ENCODE measurements at regions not wholly inside any gene's neighbourhood (a gene's known extent, or its start where the extent isn't known, plus 50 kb on each side); places are given as distances from the start of the nearest gene placed in this dataset.

GRCh38 chr2:45132551-45132950, 123.3 kb upstream of the SIX2 start:
- TF ChIP-seq EZH2 (IDR thresholded peaks at IDR 0.05; ENCODE audit: low read length), result no peak
- no peak for TF ChIP-seq CTCF (optimal IDR thresholded peaks at IDR 0.05 in 1 of 3, IDR thresholded peaks at IDR 0.05 in 1 of 3, conservative IDR thresholded peaks at IDR 0.05 in 1 of 3; ENCODE audit: extremely low read depth in 1 of 3, insufficient read depth in 2 of 3, low read length in 3 of 3)
- no peaks in the 10 kb centered on the region for H3K9me3 ChIP-seq (ENCODE audit: control insufficient read depth, low read depth, low read length)
- DNase-seq (ENCODE audit: low read depth, low spot score), result no peak
- H4K20me1 ChIP-seq (ENCODE audit: control insufficient read depth, extremely low read depth, insufficient read depth, low read length), result no peaks in the 10 kb centered on the region
- no peak overlapping the region for H3K4me2 ChIP-seq (ENCODE audit: control insufficient read depth, extremely low read depth, insufficient read depth, low read depth, low read length)
- no peaks in the 10 kb centered on the region for H3K36me3 ChIP-seq (ENCODE audit: control insufficient read depth in 2 of 2, extremely low read depth in 1 of 2, insufficient read depth in 2 of 2, low read length in 2 of 2)
- H3K9me1 ChIP-seq (ENCODE audit: control insufficient read depth, extremely low read depth, insufficient read depth, low read length), result no peaks in the 10 kb centered on the region
- dilution Hi-C loops (cut with MboI; ENCODE audit: extremely low pct_ligation_motif_present, low sequenced_read_pairs), result no loop called here
- no peak overlapping the region for H3K27ac ChIP-seq (ENCODE audit: control insufficient read depth, insufficient read depth, low read length)
- no peaks in the 10 kb centered on the region for H3K79me2 ChIP-seq (ENCODE audit: control insufficient read depth, insufficient read depth, low read length)
- no peak overlapping the region for H3K9ac ChIP-seq (ENCODE audit: control insufficient read depth, extremely low read depth, insufficient read depth, low read length)
- no peak overlapping the region for H3K4me3 ChIP-seq (ENCODE audit: control insufficient read depth in 2 of 3, extremely low read depth in 1 of 3, insufficient read depth in 2 of 3, low read depth in 1 of 3, low read length in 3 of 3)
- no peak for FAIRE-seq
- no peak overlapping the region for H2AFZ ChIP-seq (ENCODE audit: control insufficient read depth, low read length)
- H3K27me3 ChIP-seq (ENCODE audit: control insufficient read depth, extremely low read depth, insufficient read depth, low read length), result peaks cover 11% of the 10 kb centered on the region
- H3K4me1 ChIP-seq (ENCODE audit: control insufficient read depth, extremely low read depth, insufficient read depth, low read length), result no peaks in the 10 kb centered on the region

- dilution Hi-C loops (cut with MboI; ENCODE audit: extremely low pct_ligation_motif_present, low sequenced_read_pairs), result no loop called here
- H3K9ac ChIP-seq (ENCODE audit: control insufficient read depth, extremely low read depth, insufficient read depth, low read length), result no peak overlapping the region
- no peaks in the 10 kb centered on the region for H3K36me3 ChIP-seq (ENCODE audit: control insufficient read depth in 2 of 2, extremely low read depth in 1 of 2, insufficient read depth in 2 of 2, low read length in 2 of 2)
- TF ChIP-seq CTCF (optimal IDR thresholded peaks at IDR 0.05 in 1 of 3, IDR thresholded peaks at IDR 0.05 in 1 of 3, conservative IDR thresholded peaks at IDR 0.05 in 1 of 3; ENCODE audit: extremely low read depth in 1 of 3, insufficient read depth in 2 of 3, low read length in 3 of 3) (no peak), EZH2 (IDR thresholded peaks at IDR 0.05; ENCODE audit: low read length) (no peak)
- H3K4me1 ChIP-seq (ENCODE audit: control insufficient read depth, extremely low read depth, insufficient read depth, low read length), result no peaks in the 10 kb centered on the region
- no peaks in the 10 kb centered on the region for H3K79me2 ChIP-seq (ENCODE audit: control insufficient read depth, insufficient read depth, low read length)
- H3K4me3 ChIP-seq (ENCODE audit: control insufficient read depth in 2 of 3, extremely low read depth in 1 of 3, insufficient read depth in 2 of 3, low read depth in 1 of 3, low read length in 3 of 3), result no peak overlapping the region
- DNase-seq (ENCODE audit: low read depth, low spot score) (no peak), FAIRE-seq (no peak)
- no peak overlapping the region for H3K4me2 ChIP-seq (ENCODE audit: control insufficient read depth, extremely low read depth, insufficient read depth, low read depth, low read length)
- no peak overlapping the region for H2AFZ ChIP-seq (ENCODE audit: control insufficient read depth, low read length)
- peaks cover 11% of the 10 kb centered on the region for H3K27me3 ChIP-seq (ENCODE audit: control insufficient read depth, extremely low read depth, insufficient read depth, low read length)
- H4K20me1 ChIP-seq (ENCODE audit: control insufficient read depth, extremely low read depth, insufficient read depth, low read length), result no peaks in the 10 kb centered on the region
- H3K27ac ChIP-seq (ENCODE audit: control insufficient read depth, insufficient read depth, low read length), result no peak overlapping the region
- no peaks in the 10 kb centered on the region for H3K9me3 ChIP-seq (ENCODE audit: control insufficient read depth, low read depth, low read length)
- no peaks in the 10 kb centered on the region for H3K9me1 ChIP-seq (ENCODE audit: control insufficient read depth, extremely low read depth, insufficient read depth, low read length)
Measured at GRCh38 chr2:45131587-45131986, 122.3 kb upstream of the SIX2 start.

Measured in keratinocyte (primary cell).